WTC11 (cell line): ENCODE measurements at regions not wholly inside any gene's neighbourhood (a gene's known extent, or its start where the extent isn't known, plus 50 kb on each side); places are given as distances from the start of the nearest gene placed in this dataset.

Experiments
- ATAC-seq: fragments of 200-7000 bp; cut with Tn5 transposase; 2 replicates; pipeline ENCODE4 v1.10.0; 2021; ENCODE audit warnings: mild to moderate bottlenecking, moderate library complexity
- CTCF ChIA-PET: fragments of 300-600 bp; sonication (Branson Sonifier 250); formaldehyde crosslinking; loops from one replicate; lab custom pipeline; 2021; ENCODE audit warnings: antibody characterized with exemption; lab: Charles Lee
- POLR2A ChIA-PET: fragments of 350-600 bp; sonication (Branson Sonifier 250); formaldehyde crosslinking; loops from one replicate; lab custom pipeline; 2021; ENCODE audit warnings: antibody characterized with exemption; lab: Charles Lee
- DNase-seq: peaks from one replicate; pipeline ENCODE4 v3.0.0; 2021; ENCODE audit warnings: low spot score
- H3K27ac Mint-ChIP-seq: 2 replicates; pipeline ENCODE4 v1.8.0; 2021; ENCODE audit warnings: mixed read lengths
- H3K27me3 Mint-ChIP-seq: 2 replicates; pipeline ENCODE4 v1.8.0; 2021; ENCODE audit warnings: low read depth, mild to moderate bottlenecking, moderate library complexity, mixed read lengths
- H3K36me3 Mint-ChIP-seq: 2 replicates; pipeline ENCODE4 v1.8.0; 2021; ENCODE audit warnings: mixed read lengths
- H3K4me1 Mint-ChIP-seq: 2 replicates; pipeline ENCODE4 v1.8.0; 2022; ENCODE audit warnings: mixed read lengths
- H3K4me3 Mint-ChIP-seq: 2 replicates; pipeline ENCODE4 v1.8.0; 2021; ENCODE audit warnings: mild to moderate bottlenecking, moderate library complexity, mixed read lengths
- H3K9me3 Mint-ChIP-seq: 2 replicates; pipeline ENCODE4 v1.8.0; 2021; ENCODE audit warnings: mixed read lengths
- AFF4 ChIP-seq: sonication (generic); formaldehyde crosslinking; IDR thresholded peaks from 2 replicates; pipeline ENCODE4 v1.8.1; 2023; ENCODE audit warnings: mild to moderate bottlenecking, missing genetic modification reagents, borderline replicate concordance
- ATF2 ChIP-seq: sonication (generic); formaldehyde crosslinking; IDR thresholded peaks from 2 replicates; pipeline ENCODE4 v1.8.1; 2022; ENCODE audit warnings: low read depth, missing genetic modification reagents, borderline replicate concordance
- FOXK1 ChIP-seq: sonication (generic); formaldehyde crosslinking; IDR thresholded peaks from 2 replicates; pipeline ENCODE4 v1.8.0; 2022; ENCODE audit warnings: mild to moderate bottlenecking, moderate library complexity, missing genetic modification reagents
- GABPB1 ChIP-seq: sonication (generic); formaldehyde crosslinking; IDR thresholded peaks from 2 replicates; pipeline ENCODE4 v1.8.1; 2023; ENCODE audit warnings: mild to moderate bottlenecking, missing genetic modification reagents
- GTF2I ChIP-seq: fragments of 250-450 bp; sonication (Bioruptor Pico); conservative IDR thresholded peaks from 2 replicates; pipeline ENCODE4 v1.4.0; 2021; ENCODE audit warnings: mild to moderate bottlenecking
- HMGXB4 ChIP-seq: sonication (generic); formaldehyde crosslinking; IDR thresholded peaks from 2 replicates; pipeline ENCODE4 v1.8.1; 2023; ENCODE audit warnings: mild to moderate bottlenecking, moderate library complexity, missing genetic modification reagents
- JAZF1 ChIP-seq: fragments of 250-450 bp; sonication (Bioruptor Pico); IDR thresholded peaks from 2 replicates; pipeline ENCODE4 v1.9.0; 2021; ENCODE audit warnings: moderate library complexity, mild to moderate bottlenecking, inconsistent platforms
- NFATC4 ChIP-seq: fragments of 250-450 bp; sonication (Bioruptor Pico); IDR thresholded peaks from 2 replicates; pipeline ENCODE4 v1.9.0; 2021; ENCODE audit warnings: mild to moderate bottlenecking
- RELA ChIP-seq: sonication (generic); formaldehyde crosslinking; IDR thresholded peaks from 2 replicates; pipeline ENCODE4 v1.8.1; 2022; ENCODE audit warnings: missing genetic modification reagents, mild to moderate bottlenecking, borderline replicate concordance
- STAT6 ChIP-seq: sonication (generic); formaldehyde crosslinking; conservative IDR thresholded peaks from 2 replicates; pipeline ENCODE4 v1.8.1; 2023; ENCODE audit warnings: mild to moderate bottlenecking, low read depth, missing genetic modification reagents, moderate library complexity
- ZBTB21 ChIP-seq: sonication (generic); formaldehyde crosslinking; IDR thresholded peaks from 2 replicates; pipeline ENCODE4 v1.8.1; 2023; ENCODE audit warnings: mild to moderate bottlenecking, missing genetic modification reagents, borderline replicate concordance
- ZMAT4 ChIP-seq: fragments of 250-450 bp; sonication (Bioruptor Pico); IDR thresholded peaks from 2 replicates; pipeline ENCODE4 v1.9.0; 2021; ENCODE audit warnings: mild to moderate bottlenecking
- ZNF219 ChIP-seq: sonication (generic); formaldehyde crosslinking; IDR thresholded peaks from 2 replicates; pipeline ENCODE4 v1.8.0; 2023; ENCODE audit warnings: missing genetic modification reagents, mild to moderate bottlenecking, borderline replicate concordance
- ZNF425 ChIP-seq: fragments of 250-450 bp; sonication (Bioruptor Pico); conservative IDR thresholded peaks from 2 replicates; pipeline ENCODE4 v1.9.0; 2021; ENCODE audit warnings: mild to moderate bottlenecking

GRCh38 chr5:17910318-17910717, 276.1 kb downstream of the TAF11L14 start:
- Mint-ChIP-seq H3K27me3 (no peaks in the 10 kb centered on the region), H3K36me3 (no peaks in the 10 kb centered on the region), H3K4me3 (no peak overlapping the region), H3K4me1 (no peaks in the 10 kb centered on the region), H3K27ac (no peak overlapping the region), H3K9me3 (peaks cover 11% of the 10 kb centered on the region; the same call in 1 of the 2 replicates)
- TF ChIP-seq FOXK1 (CRISPR knock-in tag), result no peak
- TF ChIP-seq JAZF1 (CRISPR knock-in tag), result no peak
- no peak for TF ChIP-seq HMGXB4 (CRISPR knock-in tag)
- no peak for TF ChIP-seq NFATC4 (CRISPR knock-in tag)
- TF ChIP-seq GABPB1 (CRISPR knock-in tag), result no peak
- no peak for TF ChIP-seq ZNF425 (CRISPR knock-in tag)
- no peak for TF ChIP-seq RELA (CRISPR knock-in tag)
- no peak for TF ChIP-seq ATF2 (CRISPR knock-in tag)
- no peak for TF ChIP-seq ZMAT4 (CRISPR knock-in tag)
- TF ChIP-seq ZNF219 (CRISPR knock-in tag), result no peak
- no peak for TF ChIP-seq STAT6 (CRISPR knock-in tag)
- no peak for TF ChIP-seq ZBTB21 (CRISPR knock-in tag)
- TF ChIP-seq GTF2I, result no peak
- TF ChIP-seq AFF4 (CRISPR knock-in tag), result no peak
- ChIA-PET POLR2A (no interaction called here), CTCF (no interaction called here)
- ATAC-seq, result no peak
- DNase-seq, result no peak
